NCI-H69 (cell line): ENCODE measurements at regions not wholly inside any gene's neighbourhood (a gene's known extent, or its start where the extent isn't known, plus 50 kb on each side); places are given as distances from the start of the nearest gene placed in this dataset.

Source experiments
- DNase-seq: peaks from one replicate; lab custom pipeline; 2025; lab: John Stamatoyannopoulos, UW

GRCh38 chr2:215691346-215691745, 255.5 kb upstream of the FN1 start:
- no peak for DNase-seq

GRCh38 chr2:215687149-215688031, 251.5 kb upstream of the FN1 start:
- DNase-seq, result no peak

GRCh38 chr2:215685238-215685990, 249.5 kb upstream of the FN1 start:
- DNase-seq, result no peak

GRCh38 chr2:215684448-215685237, 248.8 kb upstream of the FN1 start:
- DNase-seq, result no peak

GRCh38 chr2:215683295-215683694, 247.4 kb upstream of the FN1 start:
- DNase-seq, result no peak

GRCh38 chr2:215681799-215682596, 246.1 kb upstream of the FN1 start:
- DNase-seq, result no peak

- no peak for DNase-seq
Measured at GRCh38 chr2:215680605-215681598, 245.0 kb upstream of the FN1 start.

- no peak for DNase-seq
Measured at GRCh38 chr2:215678094-215678493, 242.2 kb upstream of the FN1 start.

GRCh38 chr2:215677481-215677880, 241.6 kb upstream of the FN1 start:
- no peak for DNase-seq

- no peak for DNase-seq
Measured at GRCh38 chr2:215672406-215672805, 236.5 kb upstream of the FN1 start.

- DNase-seq, result no peak
Measured at GRCh38 chr2:215671691-215672090, 235.8 kb upstream of the FN1 start.

- DNase-seq, result no peak
Measured at GRCh38 chr2:215671244-215671643, 235.4 kb upstream of the FN1 start.

GRCh38 chr2:215670396-215670795, 234.5 kb upstream of the FN1 start:
- no peak for DNase-seq

GRCh38 chr2:215668378-215668775, 232.5 kb upstream of the FN1 start:
- no peak for DNase-seq

- no peak for DNase-seq
Measured at GRCh38 chr2:215667585-215668377, 231.9 kb upstream of the FN1 start.

GRCh38 chr2:215664847-215665525, 229.1 kb upstream of the FN1 start:
- DNase-seq, result no peak

- no peak for DNase-seq
Measured at GRCh38 chr2:215662715-215663114, 226.8 kb upstream of the FN1 start.

GRCh38 chr2:215660687-215661086, 224.8 kb upstream of the FN1 start:
- no peak for DNase-seq

- DNase-seq, result no peak
Measured at GRCh38 chr2:215659650-215660049, 223.8 kb upstream of the FN1 start.
